A549 (cell line): ENCODE measurements at regions not wholly inside any gene's neighbourhood (a gene's known extent, or its start where the extent isn't known, plus 50 kb on each side); places are given as distances from the start of the nearest gene placed in this dataset.

Source experiments
- ATAC-seq, 2 experiments: fragments of 200-7000 bp in 1 of 2; fragments of >200 bp in 1 of 2; cut with Nextera tagmentation in 1 of 2; cut with Tn5 transposase in 1 of 2; 3 replicates each; pipeline versions ENCODE4 v1.8.0 to v1.9.1; 2018 to 2020; ENCODE audit warnings: mild to moderate bottlenecking in 1 of 2, moderate library complexity in 1 of 2
- CTCF ChIA-PET: fragments of 300-600 bp; sonication (Branson Sonifier 250); formaldehyde crosslinking; extraction: SDS; loops from one replicate; lab custom pipeline; 2021; ENCODE audit warnings: antibody characterized with exemption, inconsistent platforms; lab: Yijun Ruan, JAX
- POLR2A ChIA-PET: fragments of 350-600 bp; formaldehyde crosslinking; extraction: SDS; loops from one replicate; lab custom pipeline; 2021; ENCODE audit warnings: antibody characterized with exemption, inconsistent platforms; lab: Yijun Ruan, JAX
- DNase-seq, 2 experiments: peaks; one replicate each; pipeline versions ENCODE4 v3.0.0 to v3.0.0-alpha.2; 2011 to 2016; ENCODE audit warnings: low read depth in 1 of 2, low spot score in 1 of 2
- FAIRE-seq: peaks from 2 replicates; lab custom pipeline; 2011; peaks lifted over from hg19 to GRCh38; lab: Jason Lieb, UNC
- H3K27ac ChIP-seq, 2 experiments: fragments of >200 bp; sonication (Bioruptor Twin); formaldehyde crosslinking; 3 replicates each; pipeline ENCODE4 v1.5.1; 2016 to 2017
- H3K4me1 ChIP-seq: fragments of >200 bp; sonication (Bioruptor Twin); formaldehyde crosslinking; 3 replicates; pipeline ENCODE4 v1.6.1; 2016
- H3K4me2 ChIP-seq: fragments of >200 bp; sonication (Bioruptor Twin); formaldehyde crosslinking; 3 replicates; pipeline ENCODE4 v1.6.1; 2016
- H3K4me3 ChIP-seq: fragments of >200 bp; sonication (Bioruptor Twin); formaldehyde crosslinking; 3 replicates; pipeline ENCODE4 v1.5.1; 2016
- H3K9me3 ChIP-seq: fragments of >200 bp; sonication (Bioruptor Twin); formaldehyde crosslinking; 3 replicates; pipeline ENCODE4 v1.6.1; 2016
- BHLHE40 ChIP-seq: IDR thresholded peaks from 2 replicates; pipeline ENCODE4 v1.6.1; 2012; ENCODE audit warnings: low read depth, low read length, inconsistent platforms
- CEBPB ChIP-seq, 2 experiments: fragments of >200 bp in 1 of 2; sonication (Bioruptor Twin) in 1 of 2; formaldehyde crosslinking in 1 of 2; IDR thresholded peaks; 2 replicates each; pipeline ENCODE4 v1.6.1; 2012 to 2016
- CHD2 ChIP-seq: fragments of 150-350 bp; IDR thresholded peaks from 2 replicates; pipeline ENCODE4 v1.6.1; 2014; ENCODE audit warnings: low read length; ENCODE audit not compliant: partially characterized antibody
- CTCF ChIP-seq: fragments of >200 bp; sonication (Bioruptor Twin); formaldehyde crosslinking; IDR thresholded peaks from 3 replicates; pipeline ENCODE4 v1.5.1; 2016
- EHF ChIP-seq: fragments of 250-450 bp; sonication (Bioruptor Pico); IDR thresholded peaks from 2 replicates; pipeline ENCODE4 v1.5.0; 2020; ENCODE audit warnings: mild to moderate bottlenecking
- EHMT2 ChIP-seq: fragments of 200-600 bp; sonication (generic); IDR thresholded peaks from 2 replicates; pipeline ENCODE4 v1.6.1; 2016; ENCODE audit warnings: antibody characterized with exemption, low read depth, mild to moderate bottlenecking, moderate library complexity
- EP300 ChIP-seq, 2 experiments: fragments of >200 bp; sonication (Bioruptor Twin); formaldehyde crosslinking; IDR thresholded peaks; 2 replicates in 1 of 2; 3 replicates in 1 of 2; pipeline ENCODE4 v1.6.1; 2016 to 2017
- GATA3 ChIP-seq: IDR thresholded peaks from 2 replicates; pipeline ENCODE4 v1.6.1; 2012; ENCODE audit warnings: borderline replicate concordance
- HEYL ChIP-seq: fragments of 250-450 bp; sonication (Bioruptor Pico); IDR thresholded peaks from 2 replicates; pipeline ENCODE4 v1.8.0; 2021; ENCODE audit warnings: mild to moderate bottlenecking, moderate library complexity
- HMGXB4 ChIP-seq: fragments of 250-450 bp; sonication (Bioruptor Pico); IDR thresholded peaks from 2 replicates; pipeline ENCODE4 v1.5.0; 2021; ENCODE audit warnings: mild to moderate bottlenecking, moderate library complexity, borderline replicate concordance
- HOXB13 ChIP-seq: fragments of 250-450 bp; sonication (Bioruptor Pico); IDR thresholded peaks from 2 replicates; pipeline ENCODE4 v1.5.0; 2020; ENCODE audit warnings: low read depth, mild to moderate bottlenecking, moderate library complexity
- JUN ChIP-seq, 2 experiments: fragments of >200 bp; sonication (Bioruptor Twin); formaldehyde crosslinking; IDR thresholded peaks; 2 replicates in 1 of 2; 3 replicates in 1 of 2; pipeline ENCODE4 v1.6.1; 2016 to 2017
- KDM5A ChIP-seq: fragments of 200-600 bp; sonication (generic); IDR thresholded peaks from 2 replicates; pipeline ENCODE4 v1.6.1; 2016; ENCODE audit warnings: antibody characterized with exemption, mild to moderate bottlenecking
- MAFK ChIP-seq: fragments of 450-650 bp; IDR thresholded peaks from 2 replicates; pipeline ENCODE4 v1.6.1; 2014; ENCODE audit not compliant: partially characterized antibody
- MAX ChIP-seq: IDR thresholded peaks from 2 replicates; pipeline ENCODE4 v1.6.1; 2012
- MAZ ChIP-seq: fragments of 150-350 bp; IDR thresholded peaks from 2 replicates; pipeline ENCODE4 v1.6.1; 2014; ENCODE audit warnings: antibody characterized with exemption, low read depth, low read length, borderline replicate concordance
- MYC ChIP-seq: IDR thresholded peaks from 2 replicates; pipeline ENCODE4 v1.6.1; 2012; ENCODE audit warnings: mild to moderate bottlenecking, inconsistent platforms, low read length, improper control_type of control experiment, borderline replicate concordance
- NFE2L2 ChIP-seq: fragments of 150-350 bp; conservative IDR thresholded peaks from 2 replicates; pipeline ENCODE4 v1.6.1; 2014; ENCODE audit warnings: low read length
- NPAS2 ChIP-seq: fragments of 250-450 bp; sonication (Bioruptor Pico); IDR thresholded peaks from 2 replicates; pipeline ENCODE4 v1.8.0; 2022; ENCODE audit warnings: mild to moderate bottlenecking, moderate library complexity, borderline replicate concordance
- NR3C1 ChIP-seq: fragments of >200 bp; sonication (Bioruptor Twin); formaldehyde crosslinking; IDR thresholded peaks from 3 replicates; pipeline ENCODE4 v1.6.1; 2017
- POLR2A ChIP-seq: IDR thresholded peaks from 2 replicates; pipeline ENCODE4 v1.6.1; 2012; ENCODE audit warnings: mild to moderate bottlenecking, low read length
- POLR2AphosphoS2 ChIP-seq: conservative IDR thresholded peaks from 2 replicates; pipeline ENCODE4 v1.6.1; 2012; ENCODE audit warnings: low read length, improper control_type of control experiment, inconsistent platforms
- RAD21 ChIP-seq, 2 experiments: fragments of >200 bp in 1 of 2; sonication (Bioruptor Twin) in 1 of 2; formaldehyde crosslinking in 1 of 2; IDR thresholded peaks in 1 of 2; conservative IDR thresholded peaks in 1 of 2; 2 replicates in 1 of 2; 3 replicates in 1 of 2; pipeline ENCODE4 v1.6.1; 2012 to 2018; ENCODE audit warnings: inconsistent platforms in 1 of 2
- RNF2 ChIP-seq: fragments of 200-600 bp; sonication (generic); IDR thresholded peaks from 2 replicates; pipeline ENCODE4 v1.6.1; 2016; ENCODE audit warnings: low read depth, mild to moderate bottlenecking, antibody characterized with exemption, moderate library complexity, borderline replicate concordance
- SREBF2 ChIP-seq: fragments of 450-650 bp; IDR thresholded peaks from 2 replicates; pipeline ENCODE4 v1.6.1; 2014; ENCODE audit warnings: mild to moderate bottlenecking, moderate library complexity
- TP53 ChIP-seq: fragments of 250-450 bp; sonication (Bioruptor Pico); IDR thresholded peaks from 2 replicates; pipeline ENCODE4 v1.5.0; 2021; ENCODE audit warnings: mild to moderate bottlenecking, moderate library complexity
- ZFP36 ChIP-seq: fragments of 450-650 bp; IDR thresholded peaks from 2 replicates; pipeline ENCODE4 v1.6.1; 2014; ENCODE audit warnings: borderline replicate concordance; ENCODE audit not compliant: partially characterized antibody
- WGBS: methylation state at CpG from one replicate; pipeline ENCODE4 v1.1.6; 2017; ENCODE audit errors: missing lambda C conversion rate; 5-methylcytosine and 5-hydroxymethylcytosine counted together
- TF ChIP-seq, protein P1 (sequence below): fragments of 250-450 bp; sonication (Bioruptor Pico); IDR thresholded peaks from 2 replicates; pipeline ENCODE4 v1.5.0; 2020; ENCODE audit warnings: low read depth, mild to moderate bottlenecking, moderate library complexity
- TF ChIP-seq, protein P2 (sequence below): fragments of 450-650 bp; IDR thresholded peaks from 2 replicates; pipeline ENCODE4 v1.6.1; 2014; ENCODE audit warnings: antibody characterized with exemption
- TF ChIP-seq, protein P3 (sequence below): IDR thresholded peaks from 2 replicates; pipeline ENCODE4 v1.6.1; 2012; ENCODE audit warnings: low read depth, borderline replicate concordance

DNA sequence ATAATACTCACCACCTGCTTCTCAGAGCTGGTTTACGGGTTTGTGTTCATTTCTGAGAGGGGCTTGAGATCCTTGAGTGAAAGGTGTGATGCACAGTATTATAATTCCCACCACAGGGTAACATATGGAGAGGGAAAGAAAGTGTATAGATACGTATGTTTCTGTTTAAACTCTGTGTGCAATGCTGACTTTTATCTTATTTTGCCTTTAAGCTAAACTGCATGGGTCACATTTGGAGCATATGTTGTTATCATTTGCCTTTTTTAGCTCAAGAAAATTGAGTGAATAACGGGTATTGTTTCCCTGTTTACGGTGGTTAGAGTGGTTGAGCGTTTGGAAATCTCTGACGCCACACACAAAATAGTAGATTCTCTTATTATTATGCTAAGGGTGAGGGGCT is 191.1 kb upstream of the NFIA start:
- H3K9me3 ChIP-seq, result no peaks in the 10 kb centered on the region
- CTCF ChIA-PET, result no interaction called here
- no peaks in the 10 kb centered on the region for H3K4me1 ChIP-seq
- no peak for ATAC-seq
- H3K4me2 ChIP-seq, result no peak overlapping the region
- no peak for DNase-seq
- H3K27ac ChIP-seq, result no peak overlapping the region
- WGBS, result 40% methylated on average over 6 of the region's 6 CpGs
- H3K4me3 ChIP-seq, result no peak overlapping the region
- TF ChIP-seq EHMT2 (no peak), POLR2AphosphoS2 (no peak), MAZ (no peak), POLR2A (no peak), MAFK (no peak), EP300 (IDR thresholded peaks at IDR 0.05) (no peak), RNF2 (no peak), NR3C1 (no peak), HOXB13 (CRISPR knock-in tag) (no peak), MYC (no peak), TP53 (no peak), CEBPB (IDR thresholded peaks at IDR 0.05) (no peak), EHF (CRISPR knock-in tag) (no peak), HEYL (CRISPR knock-in tag) (no peak), BHLHE40 (no peak), KDM5A (no peak), NPAS2 (no peak)
- TF ChIP-seq, protein P1, sequence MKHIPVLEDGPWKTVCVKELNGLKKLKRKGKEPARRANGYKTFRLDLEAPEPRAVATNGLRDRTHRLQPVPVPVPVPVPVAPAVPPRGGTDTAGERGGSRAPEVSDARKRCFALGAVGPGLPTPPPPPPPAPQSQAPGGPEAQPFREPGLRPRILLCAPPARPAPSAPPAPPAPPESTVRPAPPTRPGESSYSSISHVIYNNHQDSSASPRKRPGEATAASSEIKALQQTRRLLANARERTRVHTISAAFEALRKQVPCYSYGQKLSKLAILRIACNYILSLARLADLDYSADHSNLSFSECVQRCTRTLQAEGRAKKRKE, result no peak
- TF ChIP-seq, protein P2, sequence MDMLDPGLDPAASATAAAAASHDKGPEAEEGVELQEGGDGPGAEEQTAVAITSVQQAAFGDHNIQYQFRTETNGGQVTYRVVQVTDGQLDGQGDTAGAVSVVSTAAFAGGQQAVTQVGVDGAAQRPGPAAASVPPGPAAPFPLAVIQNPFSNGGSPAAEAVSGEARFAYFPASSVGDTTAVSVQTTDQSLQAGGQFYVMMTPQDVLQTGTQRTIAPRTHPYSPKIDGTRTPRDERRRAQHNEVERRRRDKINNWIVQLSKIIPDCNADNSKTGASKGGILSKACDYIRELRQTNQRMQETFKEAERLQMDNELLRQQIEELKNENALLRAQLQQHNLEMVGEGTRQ, result no peak
- TF ChIP-seq, protein P3, sequence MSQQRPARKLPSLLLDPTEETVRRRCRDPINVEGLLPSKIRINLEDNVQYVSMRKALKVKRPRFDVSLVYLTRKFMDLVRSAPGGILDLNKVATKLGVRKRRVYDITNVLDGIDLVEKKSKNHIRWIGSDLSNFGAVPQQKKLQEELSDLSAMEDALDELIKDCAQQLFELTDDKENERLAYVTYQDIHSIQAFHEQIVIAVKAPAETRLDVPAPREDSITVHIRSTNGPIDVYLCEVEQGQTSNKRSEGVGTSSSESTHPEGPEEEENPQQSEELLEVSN, result no peak
- TF ChIP-seq, all 56 proteins: peak for 0
- FAIRE-seq, result no peak
- POLR2A ChIA-PET, result no interaction called here

DNA sequence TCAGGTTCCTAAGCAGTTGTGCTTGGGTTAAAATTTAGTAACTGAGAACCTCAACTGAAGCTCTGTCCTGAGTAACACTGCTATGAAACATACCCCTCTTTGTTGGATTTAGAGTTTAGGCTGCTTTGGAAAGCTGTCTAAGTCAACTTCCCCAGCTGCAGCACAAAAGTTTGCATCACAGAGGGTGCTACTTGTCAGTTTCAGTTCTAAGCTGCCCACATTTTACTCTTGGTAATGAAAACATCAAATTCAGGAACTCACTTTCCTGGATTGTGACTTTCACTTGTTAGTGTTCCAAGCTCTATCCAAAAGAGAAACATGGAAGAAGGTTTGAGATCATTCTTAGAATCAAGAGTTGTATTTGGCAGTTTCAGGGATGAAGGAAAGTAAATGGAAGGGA is 191.7 kb upstream of the NFIA start:
- H3K27ac ChIP-seq, result no peak overlapping the region
- H3K4me3 ChIP-seq, result no peak overlapping the region
- POLR2A ChIA-PET, result no interaction called here
- H3K9me3 ChIP-seq, result no peaks in the 10 kb centered on the region
- DNase-seq, result no peak
- no peak for ATAC-seq
- H3K4me2 ChIP-seq, result no peak overlapping the region
- no peak for FAIRE-seq
- CTCF ChIA-PET, result no interaction called here
- H3K4me1 ChIP-seq, result no peaks in the 10 kb centered on the region
- TF ChIP-seq MAZ, result no peak
- no peak for TF ChIP-seq NFE2L2
- no peak for TF ChIP-seq CTCF
- no peak for TF ChIP-seq SREBF2
- no peak for TF ChIP-seq KDM5A
- TF ChIP-seq CHD2, result no peak
- no peak for TF ChIP-seq HEYL (CRISPR knock-in tag)
- no peak for TF ChIP-seq RNF2
- TF ChIP-seq ZFP36, result no peak
- no peak for TF ChIP-seq HOXB13 (CRISPR knock-in tag)
- no peak for TF ChIP-seq MAX
- no peak for TF ChIP-seq HMGXB4 (CRISPR knock-in tag)
- TF ChIP-seq EHF (CRISPR knock-in tag), result no peak
- no peak for TF ChIP-seq RAD21 (conservative IDR thresholded peaks at IDR 0.05 in 1 of 2, IDR thresholded peaks at IDR 0.05 in 1 of 2)
- TF ChIP-seq GATA3, result no peak
- TF ChIP-seq EHMT2, result no peak
- TF ChIP-seq JUN (IDR thresholded peaks at IDR 0.05), result no peak
- TF ChIP-seq, all 56 proteins: peak for 0
